GM23338 (cell line): ENCODE measurements at regions not wholly inside any gene's neighbourhood (a gene's known extent, or its start where the extent isn't known, plus 50 kb on each side); places are given as distances from the start of the nearest gene placed in this dataset.

Experiments used
- ATAC-seq: fragments of 200-7000 bp; cut with Tn5 transposase; 3 replicates; pipeline ENCODE4 v1.9.1; 2020
- DNase-seq: peaks from one replicate; pipeline ENCODE4 v3.0.0-alpha.2; 2015; ENCODE audit warnings: low spot score
- H2AFZ ChIP-seq: fragments of 200-600 bp; sonication (generic); 2 replicates; pipeline ENCODE4 v1.8.0; 2016; ENCODE audit warnings: antibody characterized with exemption, mild to moderate bottlenecking, moderate library complexity
- H3F3A ChIP-seq: fragments of 200-600 bp; sonication (generic); replicated peaks from 2 replicates; pipeline ENCODE4 v1.8.0; 2017; ENCODE audit warnings: antibody characterized with exemption, mixed run types, low read depth
- H3K27ac ChIP-seq: fragments of 200-600 bp; sonication (generic); 2 replicates; pipeline ENCODE4 v1.6.1; 2016; ENCODE audit warnings: low read depth
- H3K27me3 ChIP-seq: fragments of 200-600 bp; sonication (generic); 2 replicates; pipeline ENCODE4 v1.8.0; 2016; ENCODE audit warnings: mild to moderate bottlenecking, mixed run types, moderate library complexity; ENCODE audit not compliant: insufficient read depth
- H3K36me3 ChIP-seq: fragments of 200-600 bp; sonication (generic); 2 replicates; pipeline ENCODE4 v1.8.0; 2016; ENCODE audit warnings: mild to moderate bottlenecking; ENCODE audit not compliant: insufficient read depth
- H3K4me1 ChIP-seq: fragments of 200-600 bp; sonication (generic); 2 replicates; pipeline ENCODE4 v1.8.0; 2016; ENCODE audit warnings: mild to moderate bottlenecking, moderate library complexity; ENCODE audit not compliant: insufficient read depth
- H3K4me2 ChIP-seq: fragments of 200-600 bp; sonication (generic); 2 replicates; pipeline ENCODE4 v1.7.1; 2017; ENCODE audit warnings: mixed run types
- H3K4me3 ChIP-seq: fragments of 200-600 bp; sonication (generic); 2 replicates; pipeline ENCODE4 v1.6.1; 2016; ENCODE audit warnings: mixed run types
- H3K79me2 ChIP-seq: fragments of 200-600 bp; sonication (generic); replicated peaks from 2 replicates; pipeline ENCODE4 v1.8.0; 2017; ENCODE audit warnings: mild to moderate bottlenecking; ENCODE audit not compliant: insufficient read depth
- H3K9me2 ChIP-seq: fragments of 200-600 bp; sonication (generic); 2 replicates; pipeline ENCODE4 v1.8.0; 2017; ENCODE audit not compliant: insufficient read depth
- H4K20me1 ChIP-seq: fragments of 200-600 bp; sonication (generic); replicated peaks from 2 replicates; pipeline ENCODE4 v1.8.0; 2017; ENCODE audit warnings: mild to moderate bottlenecking; ENCODE audit not compliant: insufficient read depth
- H3K27ac Mint-ChIP-seq: 2 replicates; pipeline ENCODE4 v1.8.0; 2020; ENCODE audit warnings: inconsistent platforms, mild to moderate bottlenecking, moderate library complexity, mixed read lengths
- H3K27me3 Mint-ChIP-seq: 3 replicates; pipeline ENCODE4 v1.8.0; 2022; ENCODE audit warnings: low read depth, mild to moderate bottlenecking, moderate library complexity, mixed read lengths, inconsistent platforms; ENCODE audit not compliant: insufficient read depth, poor library complexity
- H3K36me3 Mint-ChIP-seq: 3 replicates; pipeline ENCODE4 v1.8.0; 2021; ENCODE audit warnings: low read depth, mild to moderate bottlenecking, inconsistent platforms, moderate library complexity, mixed read lengths
- H3K4me1 Mint-ChIP-seq: 3 replicates; pipeline ENCODE4 v1.8.0; 2020; ENCODE audit warnings: mild to moderate bottlenecking, inconsistent platforms, mixed read lengths
- H3K4me3 Mint-ChIP-seq: 3 replicates; pipeline ENCODE4 v1.8.0; 2021; ENCODE audit warnings: moderate library complexity, mild to moderate bottlenecking, inconsistent platforms, mixed read lengths
- H3K9me3 Mint-ChIP-seq: 3 replicates; pipeline ENCODE4 v1.8.0; 2020; ENCODE audit warnings: moderate library complexity, mild to moderate bottlenecking, inconsistent platforms, mixed read lengths
- CREB1 ChIP-seq: fragments of 250-450 bp; sonication (Bioruptor Pico); IDR thresholded peaks from 2 replicates; pipeline ENCODE4 v1.5.0; 2020; ENCODE audit warnings: low read depth, mild to moderate bottlenecking, moderate library complexity
- ETS1 ChIP-seq: IDR thresholded peaks from 2 replicates; pipeline ENCODE4 v1.6.1; 2016; ENCODE audit warnings: antibody characterized with exemption
- EZH2 ChIP-seq: fragments of 200-600 bp; sonication (generic); IDR thresholded peaks from one replicate; pipeline ENCODE4 v1.8.0; 2017; ENCODE audit warnings: antibody characterized with exemption, mild to moderate bottlenecking, low read depth; ENCODE audit not compliant: unreplicated experiment
- EZH2phosphoT487 ChIP-seq: fragments of 200-600 bp; sonication (generic); IDR thresholded peaks from one replicate; pipeline ENCODE4 v1.8.1; 2018; ENCODE audit warnings: antibody characterized with exemption; ENCODE audit not compliant: unreplicated experiment
- JUNB ChIP-seq: IDR thresholded peaks from one replicate; pipeline ENCODE4 v1.6.1; 2016; ENCODE audit warnings: antibody characterized with exemption; ENCODE audit not compliant: unreplicated experiment
- NANOG ChIP-seq: IDR thresholded peaks from 2 replicates; pipeline ENCODE4 v1.6.1; 2016; ENCODE audit warnings: antibody characterized with exemption, borderline replicate concordance
- POLR2AphosphoS5 ChIP-seq: IDR thresholded peaks from 2 replicates; pipeline ENCODE4 v1.6.1; 2016; ENCODE audit warnings: antibody characterized with exemption, low read depth
- REST ChIP-seq: IDR thresholded peaks from one replicate; pipeline ENCODE4 v1.6.1; 2018; ENCODE audit warnings: antibody characterized with exemption; ENCODE audit not compliant: unreplicated experiment
- STAT1 ChIP-seq: IDR thresholded peaks from one replicate; pipeline ENCODE4 v1.6.1; 2016; ENCODE audit warnings: antibody characterized with exemption; ENCODE audit not compliant: unreplicated experiment
- ZNF462 ChIP-seq: fragments of 250-450 bp; sonication (Bioruptor Pico); IDR thresholded peaks from 2 replicates; pipeline ENCODE4 v1.5.0; 2020; ENCODE audit warnings: mild to moderate bottlenecking, moderate library complexity

- Histone ChIP-seq H3K27ac (no peak overlapping the region), H3K36me3 (no peaks in the 10 kb centered on the region), H3K9me2 (peaks cover 35% of the 10 kb centered on the region), H3K4me2 (no peak overlapping the region), H3K4me1 (peaks cover 7% of the 10 kb centered on the region; the same call in 1 of the 2 replicates), H3K27me3 (no peaks in the 10 kb centered on the region), H3K79me2 (no peaks in the 10 kb centered on the region), H3K4me3 (no peak overlapping the region), H2AFZ (no peak overlapping the region), H4K20me1 (no peaks in the 10 kb centered on the region), H3F3A (no peaks in the 10 kb centered on the region)
- no peak for DNase-seq
- Mint-ChIP-seq H3K9me3 (peaks cover 3% of the 10 kb centered on the region; the same call in 1 of the 3 replicates), H3K27me3 (peaks cover 8% of the 10 kb centered on the region), H3K4me3 (no peak overlapping the region), H3K27ac (no peak overlapping the region), H3K36me3 (peaks cover 6% of the 10 kb centered on the region), H3K4me1 (peaks cover 17% of the 10 kb centered on the region)
- TF ChIP-seq POLR2AphosphoS5 (no peak), STAT1 (no peak), ETS1 (no peak), ZNF462 (CRISPR knock-in tag) (no peak), EZH2 (no peak)
- no peak for ATAC-seq
These were observed 228.4 kb upstream of the MEX3C start for GRCh38 chr18:51425889-51426288.

GRCh38 chr18:51426996-51427395 is 229.5 kb upstream of the MEX3C start:
- no peak for ATAC-seq
- Mint-ChIP-seq H3K27ac (no peak overlapping the region), H3K4me1 (peaks cover 9% of the 10 kb centered on the region; the same call in 2 of the 3 replicates), H3K4me3 (no peak overlapping the region), H3K9me3 (peaks cover 3% of the 10 kb centered on the region; the same call in 1 of the 3 replicates), H3K27me3 (peaks cover 6% of the 10 kb centered on the region), H3K36me3 (peaks cover 3% of the 10 kb centered on the region)
- H3K27me3 ChIP-seq, result no peaks in the 10 kb centered on the region
- H3K4me3 ChIP-seq, result no peak overlapping the region
- H3F3A ChIP-seq, result no peaks in the 10 kb centered on the region
- no peak overlapping the region for H3K27ac ChIP-seq
- H3K4me1 ChIP-seq, result no peaks in the 10 kb centered on the region
- H4K20me1 ChIP-seq, result no peaks in the 10 kb centered on the region
- peaks cover 39% of the 10 kb centered on the region for H3K9me2 ChIP-seq
- no peaks in the 10 kb centered on the region for H3K36me3 ChIP-seq
- no peaks in the 10 kb centered on the region for H3K79me2 ChIP-seq
- no peak for DNase-seq
- no peak overlapping the region for H3K4me2 ChIP-seq
- H2AFZ ChIP-seq, result peak overlapping the region; percentile 85; the same call in 1 of the 2 replicates
- TF ChIP-seq ETS1, result no peak
- TF ChIP-seq CREB1 (CRISPR knock-in tag), result no peak
- no peak for TF ChIP-seq EZH2phosphoT487
- TF ChIP-seq NANOG, result no peak
- no peak for TF ChIP-seq REST
- no peak for TF ChIP-seq JUNB
